CD4-positive, alpha-beta T cell treated with Interleukin-12 subunit alpha and Interleukin-12 subunit beta, for 1 hour (primary cell): ENCODE measurements at regions not wholly inside any gene's neighbourhood (a gene's known extent, or its start where the extent isn't known, plus 50 kb on each side); places are given as distances from the start of the nearest gene placed in this dataset.

ENCODE experiments used
- DNase-seq: peaks from one replicate; pipeline ENCODE4 v3.0.0-alpha.2; 2020

DNA sequence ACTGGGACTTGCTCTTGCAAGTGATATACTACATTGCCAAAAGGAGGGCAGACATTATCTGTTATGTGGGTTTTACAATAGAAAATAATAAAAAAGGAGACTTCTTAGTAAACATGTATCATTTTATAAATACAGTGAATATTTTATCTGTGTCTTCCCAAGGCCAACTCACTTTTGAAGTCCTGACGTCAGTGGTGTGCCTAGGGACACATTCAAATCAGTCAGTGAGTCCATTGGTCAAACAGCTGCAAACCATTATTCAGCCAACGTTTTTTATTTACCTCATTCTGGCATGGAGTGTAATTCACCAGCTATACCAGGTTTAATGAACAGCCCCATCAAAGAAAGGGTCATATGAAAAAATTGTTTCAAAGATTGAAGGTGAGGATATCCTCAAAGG is 263.7 kb downstream of the IPMK start:
- DNase-seq: no peak

DNA sequence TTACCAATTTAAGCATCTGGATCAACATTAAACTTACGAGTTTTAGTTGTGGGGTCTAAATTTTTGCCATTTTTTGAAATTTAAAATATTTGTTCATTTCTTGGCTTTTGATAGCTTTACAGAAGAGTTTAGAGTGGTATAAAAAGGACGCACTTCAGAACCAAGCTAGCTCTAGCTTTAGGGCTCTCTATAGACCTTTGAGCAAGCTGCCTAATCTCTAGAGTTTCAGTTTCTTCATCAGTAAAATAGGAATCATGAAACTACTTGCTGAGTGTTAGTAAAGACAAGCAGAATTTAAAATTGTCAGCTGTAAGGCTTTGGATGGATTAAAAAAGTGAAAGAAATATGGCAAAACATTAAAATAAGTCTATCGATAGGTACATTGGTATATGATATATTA is 266.5 kb downstream of the IPMK start:
- DNase-seq: no peak

DNA sequence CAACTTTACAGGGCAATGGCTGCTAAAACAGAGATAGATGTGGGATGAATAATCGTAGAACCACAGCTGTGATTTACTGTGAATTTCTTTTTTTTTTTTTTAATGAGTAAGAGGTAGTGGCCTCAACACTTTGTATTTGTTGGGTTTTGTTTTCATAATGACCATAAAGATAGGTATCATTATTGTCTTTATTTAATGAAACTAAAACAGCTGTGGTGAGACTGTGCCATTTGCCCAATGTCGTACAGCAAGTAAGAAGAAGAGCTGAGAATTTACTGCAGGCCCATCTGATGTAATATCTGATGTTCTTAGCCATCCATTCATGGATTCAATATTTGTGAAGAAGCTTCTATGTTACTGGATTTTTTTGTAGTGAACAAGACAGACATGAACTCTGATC is 271.2 kb downstream of the IPMK start:
- DNase-seq: no peak

DNA sequence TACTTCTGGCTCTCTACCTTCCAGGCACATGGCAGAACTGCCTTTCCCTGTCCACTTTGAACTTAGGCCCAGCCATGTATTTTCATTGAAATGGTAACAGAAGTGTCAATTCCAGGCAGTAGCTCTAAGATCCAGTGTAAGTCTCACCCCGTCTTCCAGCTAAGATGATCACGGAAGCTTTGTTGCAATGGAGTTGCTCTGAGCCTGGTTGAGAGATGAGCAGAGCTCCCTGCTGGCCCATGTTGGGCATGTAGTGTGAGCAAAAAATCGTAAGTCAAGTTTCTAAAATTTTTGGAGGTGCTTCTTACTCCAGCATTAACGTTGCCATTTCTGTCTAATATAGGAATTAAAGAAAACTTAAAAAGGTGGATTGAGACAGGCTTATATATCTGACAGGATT is 274.4 kb downstream of the IPMK start:
- DNase-seq: no peak

DNA sequence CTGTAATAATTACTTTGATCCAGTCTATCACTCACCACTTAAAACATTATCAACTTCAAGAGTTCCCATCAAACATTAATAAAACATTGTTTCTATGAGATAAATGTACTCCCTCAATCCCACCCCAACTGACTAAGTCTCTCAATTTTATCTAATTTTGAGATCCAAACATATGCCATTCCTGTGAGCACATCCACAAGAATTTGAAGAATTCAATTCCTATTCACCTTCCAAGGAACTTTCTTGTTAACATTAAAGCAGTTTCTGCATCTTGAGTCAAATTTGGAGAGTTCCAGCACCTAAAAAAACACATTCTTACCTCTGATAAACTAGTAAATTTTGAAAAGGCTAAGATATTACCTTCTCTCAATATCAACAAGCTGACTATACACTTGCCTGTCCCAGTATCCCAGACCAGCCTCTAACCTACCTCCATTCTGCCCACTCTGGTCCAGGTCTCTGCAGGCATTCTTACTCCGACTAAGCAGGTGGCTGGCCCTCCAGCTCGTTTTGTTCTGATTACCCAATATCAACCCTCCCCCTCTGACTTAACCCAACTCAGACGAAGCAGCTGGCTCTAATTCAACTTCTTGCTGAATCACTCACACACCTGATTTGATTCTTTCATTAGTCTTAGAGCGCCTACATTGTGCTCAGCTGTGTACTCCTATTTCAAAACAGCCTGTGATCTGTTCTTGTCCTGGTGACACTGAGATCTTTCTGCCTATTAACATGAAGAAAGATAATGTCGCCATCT is 275.2 kb downstream of the IPMK start:
- no peak for DNase-seq

DNA sequence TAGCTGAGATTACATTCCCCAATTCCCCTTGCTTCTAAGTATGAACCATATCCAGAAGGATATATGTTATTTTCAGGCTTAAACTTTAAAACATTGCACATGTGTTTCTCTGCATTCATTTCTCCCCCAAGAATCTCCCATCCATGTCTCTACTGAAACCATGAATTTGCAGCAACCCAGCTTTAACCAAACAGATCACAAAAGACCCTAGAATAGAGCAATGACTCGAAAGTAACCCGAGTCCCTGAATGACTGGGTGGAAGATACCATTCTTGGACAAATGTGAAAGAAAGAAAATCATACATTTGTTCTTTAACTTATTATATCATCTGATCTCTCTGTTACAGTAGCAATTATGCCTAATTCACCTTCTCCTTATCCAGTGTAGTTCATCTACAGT is 278.7 kb downstream of the IPMK start:
- no peak for DNase-seq

DNA sequence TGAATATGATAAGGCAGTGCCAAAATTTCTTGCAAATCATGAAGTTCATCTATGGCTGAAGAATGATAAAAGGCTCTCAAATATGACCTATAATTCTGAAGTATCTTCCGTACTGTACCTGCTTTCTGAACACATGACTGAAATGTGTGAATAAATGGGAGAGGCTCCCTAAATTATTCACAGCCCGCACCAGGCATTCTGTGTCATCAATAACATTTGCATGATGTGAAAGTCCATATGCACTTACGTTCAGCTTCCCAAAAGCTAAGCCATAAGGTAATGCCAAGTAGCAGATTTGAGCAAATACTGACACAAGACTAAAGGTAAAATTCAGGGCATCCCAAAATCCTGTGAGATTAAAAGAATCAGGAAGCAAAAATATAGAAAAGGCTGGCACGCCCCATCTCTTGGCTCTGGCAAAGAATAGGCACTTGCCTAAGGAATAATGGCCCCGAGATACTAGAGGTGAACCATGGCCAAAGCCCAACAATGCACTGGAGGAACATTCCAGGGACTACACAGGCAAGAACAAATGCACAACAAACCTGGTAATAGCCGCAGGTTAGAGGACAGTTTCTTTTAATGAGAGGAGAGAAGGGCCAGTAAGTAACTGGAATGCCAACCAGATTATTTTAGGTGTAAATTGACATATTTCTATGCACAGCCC is 280.5 kb downstream of the IPMK start:
- DNase-seq: no peak

DNA sequence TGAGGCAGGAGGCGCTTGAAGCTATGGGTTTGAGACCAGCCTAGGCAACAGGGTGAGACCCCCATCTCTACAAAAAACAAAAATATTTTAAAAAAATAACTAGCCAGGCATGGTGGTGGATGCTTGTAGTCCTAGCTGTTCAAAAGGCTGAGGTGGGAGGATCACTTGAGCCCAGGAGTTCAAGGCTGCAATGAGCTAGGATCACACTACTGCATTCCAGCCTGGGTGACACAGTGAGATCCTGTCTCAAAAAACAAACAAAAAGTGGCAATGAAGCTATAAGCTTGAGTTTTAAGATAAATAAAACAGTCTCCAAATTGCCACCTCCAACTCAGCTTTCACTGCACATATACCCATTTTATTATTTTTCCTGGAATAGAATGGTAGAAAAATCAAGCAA is 281.3 kb downstream of the IPMK start:
- no peak for DNase-seq

DNA sequence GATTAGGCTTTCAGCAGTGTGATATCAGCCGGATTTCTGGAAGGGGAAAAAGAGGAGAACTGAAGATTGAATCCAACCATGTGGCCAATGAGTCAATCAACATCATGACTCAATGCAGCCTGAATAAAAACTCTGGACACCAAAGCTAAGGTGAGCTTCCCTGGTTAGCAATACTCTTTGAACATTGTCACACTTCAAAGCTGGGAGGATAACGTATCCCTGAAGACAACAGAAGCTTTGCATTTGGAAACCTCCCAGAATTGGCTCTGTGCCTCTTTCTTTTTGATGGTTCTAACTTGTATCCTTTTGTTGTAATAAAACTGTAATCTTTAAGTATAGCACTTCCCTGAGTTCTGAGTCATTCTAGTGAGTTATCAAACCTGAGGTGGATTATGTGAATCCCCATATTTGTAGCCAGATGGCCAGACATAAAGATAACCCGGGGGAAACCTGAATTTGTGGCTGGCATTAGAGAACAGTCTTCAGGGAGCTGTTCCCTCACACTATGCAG is 284.4 kb downstream of the IPMK start:
- DNase-seq: no peak

DNA sequence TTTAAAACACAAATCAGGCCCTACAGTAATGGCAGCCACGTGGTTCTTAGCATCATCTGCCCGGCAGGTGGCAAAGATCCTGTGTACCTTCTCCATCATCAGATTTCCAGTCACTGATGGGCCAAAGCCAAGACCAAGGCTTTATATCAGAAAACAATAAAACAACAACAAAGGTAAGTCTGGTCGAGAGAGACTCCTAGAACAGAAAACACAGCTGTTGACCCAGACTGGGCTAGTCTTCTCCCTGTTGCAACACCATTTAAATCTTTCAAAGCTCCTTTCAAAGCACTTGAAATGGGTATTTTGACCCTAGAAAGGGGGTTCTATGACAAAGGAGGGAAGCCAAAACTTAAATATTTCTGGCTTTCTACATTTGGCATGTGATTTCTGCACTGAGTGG is 285.6 kb downstream of the IPMK start:
- DNase-seq: no peak

DNA sequence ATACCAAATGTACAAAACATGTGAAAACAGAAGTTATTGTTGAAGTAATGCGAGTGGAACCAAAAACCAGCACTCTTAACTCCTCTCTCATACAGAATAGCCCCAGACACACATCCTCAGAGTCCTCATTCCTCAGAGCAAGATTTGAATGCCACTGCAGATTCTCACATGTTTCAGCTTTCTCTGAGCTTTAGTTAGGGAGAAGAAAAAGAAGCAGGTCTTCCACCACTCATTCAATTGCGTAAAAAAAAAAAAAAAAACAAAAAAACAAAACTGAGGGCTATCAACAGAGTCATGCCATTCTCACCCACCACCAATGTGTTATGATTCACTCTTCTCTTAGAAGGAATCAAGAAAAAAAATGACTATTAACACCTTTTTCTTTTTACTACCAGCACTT is 287.7 kb downstream of the IPMK start:
- no peak for DNase-seq

DNA sequence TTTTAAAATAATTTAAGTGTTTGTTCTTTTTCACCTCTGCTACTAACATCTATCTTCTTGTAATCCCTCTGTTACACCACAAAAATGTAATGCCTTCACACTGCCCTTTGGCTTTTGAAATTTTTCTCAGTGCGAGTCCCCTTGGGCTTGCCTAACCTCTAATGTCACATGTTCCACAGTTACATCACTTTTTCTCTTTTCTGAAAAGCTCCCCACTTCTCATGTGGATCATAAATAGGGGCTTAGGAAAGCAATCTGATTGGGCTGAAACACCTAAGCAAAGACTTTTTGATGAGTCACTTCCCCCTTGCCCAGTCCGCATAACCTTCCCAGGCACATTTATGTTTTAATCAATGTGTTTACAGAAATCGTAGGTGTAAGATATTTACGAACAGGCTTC is 288.2 kb downstream of the IPMK start:
- DNase-seq: no peak

DNA sequence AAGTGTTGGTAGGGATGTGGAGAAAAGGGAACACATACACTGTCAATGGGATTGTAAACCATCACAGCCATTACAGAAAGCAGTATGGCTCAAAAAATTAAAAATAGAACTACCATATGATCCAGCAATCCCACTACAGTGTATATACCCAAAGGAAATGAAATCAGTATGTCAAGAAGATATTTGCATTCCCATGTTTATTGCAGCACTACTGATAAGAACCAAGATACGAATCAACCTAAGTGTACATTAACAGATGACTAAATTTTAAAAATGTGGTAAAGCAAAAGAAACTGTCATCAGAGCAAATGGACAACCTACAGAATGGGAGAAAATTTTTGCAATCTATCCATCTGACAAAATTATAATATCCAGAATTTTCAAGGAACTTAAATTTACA is 290.4 kb downstream of the IPMK start:
- no peak for DNase-seq

DNA sequence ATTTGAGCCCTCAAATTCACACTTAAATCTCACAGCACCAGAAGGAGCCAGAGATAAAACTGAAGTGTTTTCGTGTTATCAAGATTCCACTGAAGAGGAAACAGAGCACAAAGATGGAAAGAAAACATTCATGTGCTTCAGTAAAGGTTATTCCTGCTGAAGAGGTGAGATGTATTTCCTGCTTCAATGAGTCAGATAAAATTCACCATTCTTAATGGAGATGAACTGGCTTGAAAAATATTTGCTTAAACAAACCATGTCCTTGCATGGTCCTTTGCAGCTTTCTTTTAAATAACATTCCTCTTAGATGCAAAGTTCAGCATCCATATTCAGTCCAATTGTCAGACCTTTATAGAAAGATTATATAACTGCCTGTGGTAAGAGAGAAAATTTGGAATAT is 294.2 kb downstream of the IPMK start:
- DNase-seq: no peak

DNA sequence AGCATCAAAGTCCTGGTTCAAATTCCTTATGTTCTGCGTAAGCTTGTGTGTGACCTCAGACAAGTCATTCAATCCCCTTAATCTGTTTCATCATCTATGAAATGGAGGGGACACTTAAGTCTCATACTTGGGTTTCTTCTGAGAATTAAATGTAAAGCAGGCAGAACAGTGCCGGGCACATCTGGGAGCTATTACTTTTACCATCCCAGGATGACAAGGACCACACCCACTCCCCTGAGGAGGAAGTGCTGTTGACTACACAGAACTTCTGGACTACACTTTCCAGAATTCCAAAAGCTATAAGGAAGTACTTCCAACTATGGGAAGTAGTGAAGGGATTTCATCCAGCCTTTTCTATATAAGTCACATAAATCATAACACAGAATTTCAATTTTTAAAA is 294.9 kb downstream of the IPMK start:
- DNase-seq: no peak

DNA sequence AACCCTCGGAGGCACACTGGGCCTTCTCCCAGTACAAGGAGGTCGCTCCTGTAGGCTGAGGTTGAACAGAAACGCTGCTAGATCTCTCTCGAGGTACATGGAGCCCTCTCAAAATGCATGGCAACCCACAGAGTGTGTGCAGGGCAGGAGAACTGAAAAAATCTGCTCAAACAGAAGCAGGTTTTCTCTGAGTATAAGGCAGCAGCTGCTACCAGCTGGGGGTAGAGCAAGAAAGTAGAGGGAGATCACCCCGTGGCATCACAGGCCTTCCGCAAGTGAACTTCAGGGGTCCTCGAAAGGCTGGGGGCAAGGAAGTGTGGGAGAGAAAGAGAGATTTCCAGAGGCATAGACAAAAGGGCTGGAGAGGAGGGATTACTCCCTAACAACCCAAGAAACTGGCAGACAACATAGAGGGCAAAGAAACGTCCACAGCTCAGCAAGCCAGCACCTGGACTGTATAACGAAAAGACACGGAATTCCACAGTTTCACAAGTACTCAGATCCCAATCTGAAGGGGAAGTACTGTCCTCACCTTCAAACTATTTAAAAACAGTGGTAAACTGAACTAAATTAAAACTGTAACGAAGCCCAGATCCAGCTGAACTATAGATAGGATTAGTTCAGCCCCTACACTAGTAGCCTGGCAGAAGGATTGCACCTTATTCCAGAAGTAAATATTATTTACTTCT is 299.2 kb downstream of the IPMK start:
- DNase-seq: no peak

DNA sequence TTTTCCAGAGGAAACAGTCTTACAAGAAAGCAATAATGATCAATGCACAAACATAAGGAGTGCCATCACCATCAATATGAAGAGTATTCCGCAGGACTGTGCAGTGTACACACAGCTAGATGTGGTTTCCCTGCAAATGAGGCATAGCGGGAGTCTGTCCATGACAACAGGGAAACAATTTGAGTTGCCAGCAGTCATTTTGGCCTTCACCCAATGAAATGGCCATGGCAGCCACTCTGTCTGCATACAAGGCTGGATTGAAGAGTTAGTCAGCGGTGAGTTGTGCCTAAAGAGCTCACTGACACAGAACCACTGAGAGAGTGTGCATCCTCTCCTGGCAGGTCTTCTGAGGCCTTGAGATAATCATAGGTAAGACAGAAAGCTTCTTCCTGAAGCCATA is 303.3 kb downstream of the IPMK start:
- DNase-seq: no peak

DNA sequence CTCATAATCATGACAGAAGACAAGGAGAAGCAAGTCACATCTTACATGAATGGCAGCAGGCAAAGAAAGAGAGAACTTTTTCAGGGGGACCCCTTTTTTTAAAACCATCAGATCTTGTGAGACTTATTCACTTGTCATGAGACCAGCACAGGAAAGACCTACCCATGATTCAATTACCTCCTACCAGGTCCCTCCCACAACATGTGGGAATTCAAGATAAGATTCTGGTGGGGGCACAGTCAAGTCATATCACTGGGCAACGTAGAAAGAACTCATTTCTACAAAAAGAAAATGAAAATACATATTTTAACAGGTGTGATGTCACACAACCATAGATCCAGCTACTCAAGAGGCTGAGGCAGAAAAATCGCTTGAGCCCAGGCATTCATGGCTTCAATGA is 304.1 kb downstream of the IPMK start:
- no peak for DNase-seq

DNA sequence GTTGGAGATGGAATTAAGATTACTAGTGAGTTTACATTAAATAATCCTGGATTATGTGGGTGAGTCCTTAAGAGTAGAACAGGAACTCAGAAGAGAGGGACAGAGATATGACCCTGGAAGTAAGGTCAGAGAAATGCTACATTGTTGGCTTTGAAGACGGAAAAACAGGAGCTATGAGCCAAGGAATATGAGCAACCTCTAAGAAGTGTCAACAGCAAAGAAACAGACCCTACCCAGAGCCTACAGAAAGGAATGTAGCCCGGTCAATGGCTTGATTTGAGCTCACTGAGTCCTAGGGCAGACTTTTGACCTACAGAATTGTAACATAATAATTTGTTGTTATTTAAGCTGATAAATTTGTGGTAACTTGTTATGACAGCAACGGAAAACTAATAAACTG is 304.9 kb downstream of the IPMK start:
- no peak for DNase-seq

DNA sequence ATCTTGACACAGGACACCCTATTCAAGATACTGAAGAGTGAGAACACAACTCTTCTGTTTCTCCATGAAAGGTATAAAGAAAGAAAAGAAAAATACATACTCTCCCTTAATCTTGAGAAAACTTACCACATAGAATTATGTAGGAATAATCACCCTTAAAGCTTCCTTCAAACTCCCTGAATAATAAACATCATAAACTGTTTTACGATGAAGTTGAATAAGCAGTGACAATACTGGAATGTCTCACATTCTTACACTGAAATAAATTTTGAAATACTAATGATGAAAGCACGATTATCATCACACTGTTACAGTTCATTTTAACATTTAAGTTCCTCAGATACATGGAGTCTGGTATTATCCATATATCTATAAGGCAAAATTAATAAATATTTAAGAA is 306.2 kb downstream of the IPMK start:
- no peak for DNase-seq

DNA sequence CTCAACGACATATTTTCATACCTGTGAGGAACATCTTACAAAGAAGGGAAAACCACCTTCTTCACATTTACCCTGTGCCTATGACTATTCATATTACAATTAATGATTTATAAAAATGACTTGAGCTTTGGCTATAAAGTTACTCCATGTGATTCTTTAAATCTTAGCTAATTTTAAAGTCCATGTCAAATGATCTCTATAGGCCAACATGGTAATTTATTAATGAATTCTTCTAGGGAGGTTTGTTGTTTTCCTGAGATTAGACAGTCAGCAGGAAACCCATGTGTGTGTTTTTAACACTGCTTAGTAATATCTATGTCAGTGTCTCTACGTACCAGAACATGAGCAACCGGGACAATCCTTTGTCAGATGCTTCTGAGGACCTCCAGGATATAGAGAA is 307.3 kb downstream of the IPMK start:
- no peak for DNase-seq

DNA sequence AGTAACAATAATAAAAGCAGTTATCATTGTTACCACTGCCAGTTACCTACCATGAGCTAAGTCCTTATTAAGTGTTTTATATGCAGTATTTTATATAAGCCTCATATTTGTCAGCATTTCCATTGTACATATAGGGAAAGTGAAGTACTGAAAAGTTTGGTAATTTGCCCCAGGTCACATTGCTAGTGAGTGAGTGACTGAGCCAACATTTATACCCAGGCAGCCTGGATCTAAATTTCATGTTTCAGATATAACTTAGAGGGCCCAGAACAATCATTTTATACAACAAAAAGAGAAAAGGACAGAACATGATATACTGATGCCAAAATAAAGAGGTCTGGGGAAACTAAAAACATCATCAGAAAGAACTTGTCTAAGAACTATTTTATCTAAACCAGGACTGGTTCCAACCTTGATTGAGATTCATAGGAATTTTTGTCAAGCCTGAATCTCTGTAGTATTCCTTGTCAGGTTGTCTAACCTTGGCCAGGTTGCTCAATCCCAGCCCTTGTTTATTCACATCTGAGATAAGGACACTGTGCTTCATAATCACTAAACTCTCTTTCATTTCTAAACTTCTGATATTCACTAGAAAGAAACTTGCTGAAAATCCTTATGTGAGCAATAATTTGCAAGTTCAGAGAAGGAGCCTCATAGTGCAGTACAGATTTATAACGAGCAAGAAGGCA is 308.2 kb downstream of the IPMK start:
- DNase-seq: no peak

DNA sequence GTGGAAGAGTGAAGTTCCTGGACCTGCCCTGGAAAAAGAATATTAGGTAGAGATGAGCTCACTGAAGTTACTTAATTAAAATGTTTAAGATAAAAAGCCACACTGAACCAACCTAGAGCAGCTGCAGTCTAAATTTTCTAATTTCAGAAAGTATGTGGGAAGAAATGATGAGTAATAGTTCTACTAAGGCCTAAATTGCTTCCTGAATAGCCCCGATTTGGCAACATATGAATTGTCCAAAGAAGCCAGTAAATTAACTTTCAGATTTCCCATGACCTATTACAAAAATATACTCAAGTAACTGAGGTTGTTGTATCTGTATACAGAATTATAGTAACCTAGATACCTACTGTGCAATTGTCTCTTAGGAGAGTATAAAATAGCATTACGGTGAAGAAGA is 312.6 kb downstream of the IPMK start:
- no peak for DNase-seq

DNA sequence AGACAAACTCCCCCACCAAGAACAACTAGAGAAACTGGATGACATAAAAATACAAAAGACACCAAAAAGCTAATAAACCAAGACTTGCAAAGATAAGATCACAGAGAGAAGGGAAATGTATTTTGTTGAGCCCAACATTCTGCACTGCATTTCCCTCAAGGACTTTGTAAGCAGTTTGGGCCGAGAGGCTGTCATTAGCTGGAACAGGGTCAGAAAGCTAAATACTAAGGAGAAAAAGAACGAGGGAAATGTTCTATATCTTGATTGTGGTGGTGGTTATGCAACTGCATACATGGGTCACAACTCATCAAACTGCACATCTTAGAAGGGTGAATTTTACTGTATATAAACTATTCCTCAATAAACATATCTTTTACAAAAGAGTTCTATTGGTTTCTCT is 315.0 kb downstream of the IPMK start:
- DNase-seq: no peak
